H1 (cell line): ENCODE measurements at regions not wholly inside any gene's neighbourhood (a gene's known extent, or its start where the extent isn't known, plus 50 kb on each side); places are given as distances from the start of the nearest gene placed in this dataset.

Source experiments
- CTCF ChIA-PET: fragments of 300-600 bp; sonication (Branson Sonifier 250); formaldehyde crosslinking; loops from one replicate; lab custom pipeline; 2021; ENCODE audit not compliant: partially characterized antibody; lab: Charles Lee
- POLR2A ChIA-PET: fragments of 300-600 bp; sonication (Branson Sonifier 250); formaldehyde crosslinking; loops from one replicate; lab custom pipeline; 2021; ENCODE audit warnings: inconsistent platforms; ENCODE audit not compliant: partially characterized antibody; lab: Charles Lee
- DNase-seq, 2 experiments: peaks; one replicate each; pipeline versions ENCODE4 v3.0.0 to v3.0.0-alpha.2; 2010 to 2022; ENCODE audit warnings: low spot score in 2 of 2, low read depth in 1 of 2, mixed read lengths in 1 of 2
- FAIRE-seq: peaks from 2 replicates; lab custom pipeline; 2011; peaks lifted over from hg19 to GRCh38; lab: Jason Lieb, UNC
- H2AFZ ChIP-seq: 2 replicates; pipeline ENCODE4 v1.8.1; 2012; ENCODE audit warnings: low read length, inconsistent platforms
- H2AK5ac ChIP-seq: 2 replicates; pipeline ENCODE4 v1.6.1; 2013; ENCODE audit warnings: low read depth, low read length
- H2BK120ac ChIP-seq: replicated peaks from 2 replicates; pipeline ENCODE3; 2013; ENCODE audit warnings: low read depth, low read length, inconsistent platforms
- H2BK12ac ChIP-seq: 2 replicates; pipeline ENCODE4 v1.6.1; 2013; ENCODE audit warnings: low read depth, low read length
- H2BK15ac ChIP-seq: 2 replicates; pipeline ENCODE4 v1.6.1; 2013; ENCODE audit warnings: low read length
- H2BK20ac ChIP-seq: 2 replicates; pipeline ENCODE4 v1.6.1; 2013; ENCODE audit warnings: low read length
- H2BK5ac ChIP-seq: 2 replicates; pipeline ENCODE4 v1.6.1; 2013; ENCODE audit warnings: low read depth, low read length
- H3K14ac ChIP-seq: 2 replicates; pipeline ENCODE4 v1.6.1; 2013; ENCODE audit warnings: inconsistent platforms; ENCODE audit not compliant: insufficient read length
- H3K18ac ChIP-seq: 2 replicates; pipeline ENCODE4 v1.6.1; 2013; ENCODE audit warnings: low read length; ENCODE audit errors: extremely low read depth
- H3K23ac ChIP-seq: 2 replicates; pipeline ENCODE4 v1.6.1; 2013; ENCODE audit warnings: inconsistent platforms; ENCODE audit not compliant: insufficient read length
- H3K23me2 ChIP-seq: 2 replicates; pipeline ENCODE4 v1.6.1; 2013; ENCODE audit warnings: low read depth, low read length
- H3K27ac ChIP-seq: 2 replicates; pipeline ENCODE4 v1.6.1; 2011; ENCODE audit warnings: low read depth, low read length, inconsistent platforms
- H3K27me3 ChIP-seq, 4 experiments: replicated peaks in 1 of 4; 1 replicate in 1 of 4; 2 replicates in 3 of 4; pipeline versions ENCODE4 v1.6.1 to v1.8.1; 2011 to 2013; ENCODE audit warnings: low read length in 3 of 4, mild to moderate bottlenecking in 3 of 4, inconsistent platforms in 2 of 4, mixed read lengths in 2 of 4, moderate library complexity in 1 of 4; ENCODE audit not compliant: control insufficient read depth in 3 of 4, insufficient read depth in 3 of 4; ENCODE audit errors: extremely low read depth in 1 of 4
- H3K36me3 ChIP-seq, 4 experiments: 2 replicates each; pipeline versions ENCODE4 v1.6.1 to v1.8.1; 2011 to 2013; ENCODE audit warnings: mild to moderate bottlenecking in 4 of 4, low read length in 3 of 4, moderate library complexity in 2 of 4, control low read depth in 1 of 4, inconsistent platforms in 1 of 4; ENCODE audit not compliant: insufficient read depth in 4 of 4, control insufficient read depth in 2 of 4
- H3K4ac ChIP-seq: replicated peaks from 2 replicates; pipeline ENCODE3; 2013; ENCODE audit warnings: low read length, low read depth, mixed read lengths, inconsistent platforms; ENCODE audit not compliant: insufficient read length
- H3K4me1 ChIP-seq, 4 experiments: replicated peaks in 1 of 4; 1 replicate in 1 of 4; 2 replicates in 3 of 4; pipeline versions ENCODE4 v1.6.1 to v1.8.1; 2011 to 2013; ENCODE audit warnings: low read length in 3 of 4, inconsistent platforms in 2 of 4, mixed read lengths in 1 of 4; ENCODE audit not compliant: insufficient read depth in 4 of 4, control insufficient read depth in 3 of 4
- H3K4me2 ChIP-seq, 2 experiments: 2 replicates each; pipeline versions ENCODE4 v1.6.1 to v1.8.1; 2011 to 2013; ENCODE audit warnings: low read depth in 2 of 2, low read length in 2 of 2, control low read depth in 1 of 2, inconsistent platforms in 1 of 2, mild to moderate bottlenecking in 1 of 2; ENCODE audit not compliant: insufficient read depth in 1 of 2
- H3K4me3 ChIP-seq, 4 experiments: fragments of 200-600, 300-600 bp in 1 of 4; sonication (generic), shearing (Covaris generic), sonication (Bioruptor Twin) in 1 of 4; 2 replicates each; pipeline versions ENCODE4 v1.5.1 to v1.8.1; 2011 to 2016; ENCODE audit warnings: low read length in 4 of 4, low read depth in 3 of 4, control low read depth in 2 of 4, inconsistent platforms in 2 of 4, mild to moderate bottlenecking in 2 of 4, mixed read lengths in 1 of 4, moderate library complexity in 1 of 4; ENCODE audit not compliant: insufficient read depth in 2 of 4; ENCODE audit errors: extremely low read depth in 1 of 4
- H3K56ac ChIP-seq: replicated peaks from 2 replicates; pipeline ENCODE3; 2013; ENCODE audit warnings: low read depth, mild to moderate bottlenecking, mixed read lengths, low read length, inconsistent platforms; ENCODE audit not compliant: insufficient read length
- H3K79me1 ChIP-seq: 2 replicates; pipeline ENCODE4 v1.6.1; 2013; ENCODE audit warnings: low read depth, low read length, control low read depth
- H3K79me2 ChIP-seq, 2 experiments: 2 replicates each; pipeline versions ENCODE4 v1.6.1 to v1.8.1; 2012 to 2013; ENCODE audit warnings: low read length in 2 of 2, mild to moderate bottlenecking in 2 of 2, inconsistent platforms in 1 of 2; ENCODE audit not compliant: insufficient read depth in 2 of 2, control insufficient read depth in 1 of 2
- H3K9ac ChIP-seq, 4 experiments: replicated peaks in 1 of 4; 1 replicate in 1 of 4; 2 replicates in 3 of 4; pipeline versions ENCODE4 v1.6.1 to v1.8.1; 2011 to 2013; ENCODE audit warnings: low read depth in 3 of 4, low read length in 3 of 4, control low read depth in 2 of 4, mild to moderate bottlenecking in 2 of 4, moderate library complexity in 2 of 4, inconsistent platforms in 1 of 4; ENCODE audit errors: extremely low read depth in 1 of 4
- H3K9me3 ChIP-seq, 2 experiments: 2 replicates each; pipeline versions ENCODE4 v1.6.1 to v1.8.1; 2012 to 2013; ENCODE audit warnings: mild to moderate bottlenecking in 2 of 2, moderate library complexity in 2 of 2, control low read depth in 1 of 2, inconsistent platforms in 1 of 2, low read depth in 1 of 2, low read length in 1 of 2, mixed read lengths in 1 of 2; ENCODE audit not compliant: insufficient read depth in 2 of 2
- H4K20me1 ChIP-seq, 2 experiments: replicated peaks in 1 of 2; 2 replicates each; pipeline versions ENCODE3 to v1.8.1; 2011 to 2013; ENCODE audit warnings: inconsistent platforms in 2 of 2, low read length in 2 of 2, mild to moderate bottlenecking in 1 of 2; ENCODE audit not compliant: insufficient read depth in 2 of 2, control insufficient read depth in 1 of 2
- H4K5ac ChIP-seq: 2 replicates; pipeline ENCODE4 v1.6.1; 2013; ENCODE audit warnings: low read length, low read depth, mixed read lengths, inconsistent platforms; ENCODE audit not compliant: insufficient read length
- H4K8ac ChIP-seq: 2 replicates; pipeline ENCODE4 v1.8.0; 2013; ENCODE audit warnings: mild to moderate bottlenecking, moderate library complexity, low read length, inconsistent platforms; ENCODE audit not compliant: insufficient read depth; ENCODE audit errors: extremely low read depth
- H4K91ac ChIP-seq: replicated peaks from 2 replicates; pipeline ENCODE3; 2013; ENCODE audit warnings: low read length, mixed read lengths, inconsistent platforms; ENCODE audit not compliant: insufficient read length
- RNF2 ChIP-seq: fragments of 200-900, 300-1000 bp; sonication (generic); IDR thresholded peaks from 2 replicates; pipeline ENCODE4 v1.7.1; 2016; ENCODE audit warnings: borderline replicate concordance, low read depth, mild to moderate bottlenecking, antibody characterized with exemption, low read length; ENCODE audit not compliant: poor library complexity, severe bottlenecking; ENCODE audit errors: missing control alignments
- WGBS, 2 experiments: shearing (Covaris generic) in 1 of 2; methylation state at CpG; one replicate each; pipeline versions ENCODE4 v1.1.6 to v1.1.7; 2013 to 2015; ENCODE audit warnings: low lambda C conversion rate in 2 of 2, mixed read lengths in 2 of 2, inconsistent platforms in 1 of 2, low coverage in 1 of 2, missing lambda C conversion rate in 1 of 2; ENCODE audit not compliant: insufficient replicate concordance in 2 of 2, insufficient coverage in 1 of 2, insufficient read length in 1 of 2; ENCODE audit errors: extremely low coverage in 1 of 2, missing lambda C conversion rate in 1 of 2; 5-methylcytosine and 5-hydroxymethylcytosine counted together
- TF ChIP-seq, protein P1 (sequence below): IDR thresholded peaks from 2 replicates; pipeline ENCODE4 v1.6.1; 2012; ENCODE audit warnings: inconsistent platforms
- TF ChIP-seq, protein P2 (sequence below): IDR thresholded peaks from 2 replicates; pipeline ENCODE4 v1.6.1; 2012; ENCODE audit warnings: low read length, inconsistent platforms

DNA sequence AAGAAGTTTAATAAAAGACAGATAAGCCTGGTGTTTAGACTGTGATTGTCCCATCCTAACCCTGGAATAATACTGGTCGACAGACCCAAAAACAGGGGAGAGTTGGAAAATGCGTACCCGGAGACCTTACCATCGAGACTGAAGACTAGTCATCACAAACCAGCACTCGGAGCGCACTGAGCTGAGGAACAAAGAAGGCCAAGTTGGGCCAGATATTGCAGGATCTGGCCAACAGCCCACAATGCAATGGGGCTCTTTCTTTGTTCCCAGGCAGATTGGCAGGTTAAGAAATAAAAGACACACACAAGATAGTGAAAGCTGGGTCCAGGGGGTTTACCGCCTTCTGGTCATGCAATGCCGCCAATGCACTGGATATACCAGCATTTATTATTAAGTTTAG lies 188.7 kb upstream of the RAI14 start:
- Histone ChIP-seq H4K91ac (no peak overlapping the region), H3K4me1 (no peaks in the 10 kb centered on the region), H3K23ac (no peak overlapping the region), H2BK15ac (no peak overlapping the region), H3K56ac (no peak overlapping the region), H2AK5ac (no peak overlapping the region), H2BK5ac (no peak overlapping the region), H3K9ac (no peak overlapping the region), H2AFZ (no peak overlapping the region), H2BK12ac (no peak overlapping the region), H3K4me2 (no peak overlapping the region), H3K36me3 (no peaks in the 10 kb centered on the region), H3K4me3 (no peak overlapping the region), H3K23me2 (no peaks in the 10 kb centered on the region), H2BK20ac (no peak overlapping the region), H2BK120ac (no peak overlapping the region), H3K9me3 (0 out of 4 replicates have a peak, but pooled peaks cover 0 to 8% of the 10 kb centered on the region in 2 experiments), H3K27me3 (no peaks in the 10 kb centered on the region), H3K18ac (no peak overlapping the region), H3K79me2 (no peaks in the 10 kb centered on the region), H4K20me1 (no peaks in the 10 kb centered on the region), H3K79me1 (no peaks in the 10 kb centered on the region), H4K8ac (no peak overlapping the region), H4K5ac (no peak overlapping the region), H3K4ac (no peak overlapping the region), H3K14ac (no peak overlapping the region), H3K27ac (no peak overlapping the region)
- ChIA-PET POLR2A (no interaction called here), CTCF (no interaction called here)
- DNase-seq (no peak), FAIRE-seq (no peak)
- WGBS, 2 experiments: 91% methylated on average over 8 of the region's 8 CpGs; no CpG with 5 or more reads in 1 of the 2 experiments
- TF ChIP-seq, protein P1, sequence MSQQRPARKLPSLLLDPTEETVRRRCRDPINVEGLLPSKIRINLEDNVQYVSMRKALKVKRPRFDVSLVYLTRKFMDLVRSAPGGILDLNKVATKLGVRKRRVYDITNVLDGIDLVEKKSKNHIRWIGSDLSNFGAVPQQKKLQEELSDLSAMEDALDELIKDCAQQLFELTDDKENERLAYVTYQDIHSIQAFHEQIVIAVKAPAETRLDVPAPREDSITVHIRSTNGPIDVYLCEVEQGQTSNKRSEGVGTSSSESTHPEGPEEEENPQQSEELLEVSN: no peak
- TF ChIP-seq, protein P2, sequence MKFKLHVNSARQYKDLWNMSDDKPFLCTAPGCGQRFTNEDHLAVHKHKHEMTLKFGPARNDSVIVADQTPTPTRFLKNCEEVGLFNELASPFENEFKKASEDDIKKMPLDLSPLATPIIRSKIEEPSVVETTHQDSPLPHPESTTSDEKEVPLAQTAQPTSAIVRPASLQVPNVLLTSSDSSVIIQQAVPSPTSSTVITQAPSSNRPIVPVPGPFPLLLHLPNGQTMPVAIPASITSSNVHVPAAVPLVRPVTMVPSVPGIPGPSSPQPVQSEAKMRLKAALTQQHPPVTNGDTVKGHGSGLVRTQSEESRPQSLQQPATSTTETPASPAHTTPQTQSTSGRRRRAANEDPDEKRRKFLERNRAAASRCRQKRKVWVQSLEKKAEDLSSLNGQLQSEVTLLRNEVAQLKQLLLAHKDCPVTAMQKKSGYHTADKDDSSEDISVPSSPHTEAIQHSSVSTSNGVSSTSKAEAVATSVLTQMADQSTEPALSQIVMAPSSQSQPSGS: no peak
- TF ChIP-seq RNF2: no peak
